UCSD-AML1 (cell line): ENCODE measurements at regions not wholly inside any gene's neighbourhood (a gene's known extent, or its start where the extent isn't known, plus 50 kb on each side); places are given as distances from the start of the nearest gene placed in this dataset.

Experiments used
- DNase-seq: peaks from one replicate; lab custom pipeline; 2025; ENCODE audit not compliant: unreplicated experiment; lab: John Stamatoyannopoulos, UW

DNA sequence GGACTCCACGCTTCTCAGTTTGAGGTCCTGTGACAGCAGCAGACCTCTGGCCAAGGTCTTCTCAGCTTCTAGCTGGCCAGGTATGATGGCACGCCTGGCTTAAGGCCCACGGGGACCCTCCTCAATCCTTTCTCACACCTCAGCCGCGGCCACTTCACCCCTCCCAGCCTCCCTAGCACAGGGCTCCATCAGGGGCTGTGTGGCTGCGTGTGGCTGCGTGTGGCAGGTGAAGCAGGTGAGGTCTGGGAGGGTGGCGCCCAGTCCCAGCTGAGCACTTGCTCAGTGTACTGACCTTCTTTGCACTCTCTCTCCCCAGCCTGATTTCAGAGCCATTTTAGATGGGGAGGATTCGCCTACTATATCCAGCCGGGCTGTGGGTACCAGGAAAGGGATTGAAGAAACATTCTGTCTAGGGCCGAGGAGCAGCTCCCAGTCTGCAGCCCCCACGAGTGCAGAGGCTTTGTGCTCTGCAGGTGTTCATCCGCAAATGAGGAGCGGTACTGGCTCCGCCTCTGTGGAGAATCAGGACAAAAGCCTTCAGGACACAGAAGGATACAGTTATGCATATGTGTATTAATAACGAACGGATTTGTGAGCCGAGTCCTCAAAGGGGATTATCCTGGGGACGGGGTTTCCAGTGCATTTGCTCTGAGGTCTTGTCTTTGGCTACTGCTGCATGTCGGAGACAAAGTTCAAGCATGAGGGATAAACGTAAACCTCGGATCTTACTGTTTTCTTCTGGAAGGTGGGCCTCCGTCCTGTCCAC is 236.9 kb upstream of the RAB6C start:
- DNase-seq: no peak

- no peak for DNase-seq
These were observed 235.3 kb upstream of the RAB6C start for GRCh38 chr2:129744141-129744540.

DNA sequence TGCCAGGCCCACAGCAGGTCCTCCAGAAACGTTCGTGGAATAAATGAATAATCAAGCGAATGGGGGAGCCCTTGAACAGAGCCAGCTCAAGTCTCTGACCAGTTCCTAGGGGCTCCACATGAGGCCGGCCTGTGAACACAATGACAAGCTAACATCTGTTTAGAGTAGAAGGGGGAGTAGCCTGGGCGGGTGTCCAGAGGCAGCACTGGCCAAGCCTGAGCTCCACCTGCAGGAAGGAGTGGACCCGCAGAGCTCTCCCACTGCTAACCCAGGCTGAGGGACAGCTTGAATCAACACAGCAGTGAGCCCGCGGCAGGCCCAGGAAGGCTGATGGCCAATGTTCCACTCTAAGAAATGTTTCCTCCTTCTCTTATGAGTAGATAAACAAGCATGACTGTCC is 234.8 kb upstream of the RAB6C start:
- no peak for DNase-seq

GRCh38 chr2:129747500-129748125 is 231.9 kb upstream of the RAB6C start:
- no peak for DNase-seq

GRCh38 chr2:129748250-129748649 is 231.2 kb upstream of the RAB6C start:
- no peak for DNase-seq

- no peak for DNase-seq
These were observed 230.8 kb upstream of the RAB6C start for GRCh38 chr2:129748653-129749052.

GRCh38 chr2:129751409-129751808 is 228.1 kb upstream of the RAB6C start:
- DNase-seq: no peak

- no peak for DNase-seq
These were observed 227.3 kb upstream of the RAB6C start for GRCh38 chr2:129752176-129752575.

DNA sequence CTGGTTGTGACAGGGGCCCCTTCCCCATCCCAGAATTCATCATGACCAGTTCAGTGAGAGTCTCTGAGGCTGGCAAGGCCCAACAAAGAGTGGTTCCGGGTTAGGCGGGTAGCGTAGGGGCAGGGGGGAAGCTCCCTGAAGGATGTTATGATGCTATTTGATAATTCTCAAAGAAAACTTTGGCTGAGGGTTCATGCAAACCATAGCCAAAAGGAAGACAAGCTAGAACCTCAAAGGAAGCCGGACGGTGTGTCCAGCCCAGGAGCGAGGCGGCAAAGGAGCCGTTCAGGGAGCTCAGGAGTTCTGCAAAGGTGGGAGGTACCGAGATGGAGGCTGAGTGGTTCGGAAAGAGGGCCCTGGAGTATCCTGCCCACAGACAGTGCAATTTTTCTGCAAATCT is 226.8 kb upstream of the RAB6C start:
- no peak for DNase-seq

DNA sequence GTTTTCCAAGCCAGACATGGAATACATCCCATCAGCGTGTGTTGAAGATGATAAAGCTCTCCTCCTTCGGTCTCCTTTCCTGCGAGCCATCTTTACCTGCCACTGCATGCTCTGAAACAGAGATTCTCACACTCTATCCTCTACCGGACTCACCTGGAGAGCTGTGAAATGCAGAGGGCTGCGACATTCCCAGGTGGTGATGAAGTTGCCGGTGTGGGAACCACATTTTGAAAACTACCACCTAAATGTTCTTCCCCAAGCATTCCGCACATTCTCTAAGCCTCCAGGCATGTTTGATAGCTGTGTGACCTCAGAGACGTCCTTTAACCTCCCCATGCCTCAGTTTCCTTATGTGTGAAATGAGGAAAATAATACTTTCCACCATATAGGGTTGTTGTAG is 226.2 kb upstream of the RAB6C start:
- no peak for DNase-seq

DNA sequence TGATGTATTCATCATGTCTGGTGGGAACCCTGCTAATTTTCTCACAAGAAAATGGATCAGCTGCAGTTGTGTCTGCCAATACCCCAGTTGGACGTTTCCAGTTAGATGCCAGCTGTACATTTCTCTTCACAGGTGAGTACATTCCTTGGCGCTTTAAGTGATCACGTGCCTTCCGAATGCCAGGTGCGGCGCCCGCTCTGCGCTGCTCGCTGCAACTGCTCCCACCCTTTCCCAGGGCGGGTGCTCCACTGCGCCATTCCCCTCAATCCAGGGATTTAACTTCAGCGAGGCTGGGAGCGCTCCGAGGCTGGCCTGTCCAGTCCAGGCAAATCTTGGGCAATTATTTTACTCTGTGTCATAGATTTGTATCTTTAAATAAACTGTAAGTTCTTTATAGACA is 225.0 kb upstream of the RAB6C start:
- no peak for DNase-seq

- DNase-seq: no peak
These were observed 224.6 kb upstream of the RAB6C start for GRCh38 chr2:129754831-129755230.

- DNase-seq: no peak
These were observed 223.7 kb upstream of the RAB6C start for GRCh38 chr2:129755786-129756185.

GRCh38 chr2:129756276-129756675 is 223.2 kb upstream of the RAB6C start:
- no peak for DNase-seq

DNA sequence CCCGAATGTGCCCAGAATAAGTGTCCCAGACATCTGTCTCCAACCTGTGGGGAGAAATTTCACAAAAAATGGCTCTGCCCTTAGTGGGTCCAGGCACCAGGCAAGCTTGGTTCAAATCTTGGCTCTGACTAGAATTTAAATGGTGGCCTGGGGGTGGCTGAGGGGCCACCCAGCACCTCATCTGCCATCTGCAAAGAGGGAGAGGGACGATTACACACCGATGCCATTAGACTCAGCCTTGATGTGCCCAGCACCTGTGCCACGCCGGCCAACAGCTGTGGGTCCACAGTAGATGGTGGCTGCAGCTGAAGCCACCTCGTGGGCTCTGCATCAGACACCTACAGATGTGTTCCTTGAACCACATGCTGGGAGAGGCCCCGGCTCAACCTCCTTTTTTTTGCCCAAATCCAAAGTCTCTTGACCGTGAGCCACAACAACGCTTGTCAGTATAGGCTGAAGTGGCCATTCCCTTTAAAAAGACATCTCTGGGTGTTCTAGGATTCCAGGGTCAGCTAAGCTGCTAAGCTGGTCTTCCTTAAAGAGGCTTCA is 222.0 kb upstream of the RAB6C start:
- DNase-seq: no peak

DNA sequence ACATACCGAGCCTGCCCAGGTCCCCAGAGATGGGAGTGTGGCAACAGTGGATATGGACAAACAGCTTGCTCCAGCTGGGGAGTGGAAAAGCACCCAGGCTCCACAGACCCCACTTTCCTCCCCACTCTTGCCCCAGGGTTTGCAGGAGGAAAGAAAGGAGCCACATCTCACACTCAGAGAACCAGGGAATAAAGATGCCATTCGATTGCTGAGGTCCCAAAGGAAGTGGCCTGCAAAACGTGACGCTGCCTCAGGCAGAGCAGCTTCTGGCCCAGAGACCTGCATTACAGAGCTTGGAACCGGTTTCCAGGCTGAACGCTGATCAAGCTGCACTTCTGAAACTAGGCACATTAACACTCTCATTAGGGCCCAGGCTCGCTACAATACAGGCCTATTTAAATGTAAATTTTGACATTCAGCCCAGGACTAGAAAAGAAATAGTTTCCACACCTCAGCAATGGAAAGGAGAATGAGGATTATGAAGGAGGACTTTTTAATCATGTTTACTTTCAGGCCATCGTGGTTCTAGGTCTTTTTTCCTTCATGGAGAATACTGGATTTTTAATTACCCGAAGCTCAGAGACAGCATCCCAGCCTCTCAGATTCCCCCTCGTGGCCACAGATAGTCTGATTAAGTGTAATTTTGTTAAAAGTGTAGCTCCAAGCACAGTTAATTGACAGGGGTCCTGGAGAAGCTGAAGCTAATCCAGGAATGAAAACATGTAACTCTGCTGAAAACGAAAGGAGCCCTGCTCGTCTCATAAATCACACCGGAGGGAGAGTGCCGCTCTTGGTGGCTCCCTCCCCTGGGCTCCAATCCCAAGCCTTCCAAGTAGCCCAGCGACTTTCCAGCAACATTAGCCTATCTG is 221.3 kb upstream of the RAB6C start:
- no peak for DNase-seq

DNA sequence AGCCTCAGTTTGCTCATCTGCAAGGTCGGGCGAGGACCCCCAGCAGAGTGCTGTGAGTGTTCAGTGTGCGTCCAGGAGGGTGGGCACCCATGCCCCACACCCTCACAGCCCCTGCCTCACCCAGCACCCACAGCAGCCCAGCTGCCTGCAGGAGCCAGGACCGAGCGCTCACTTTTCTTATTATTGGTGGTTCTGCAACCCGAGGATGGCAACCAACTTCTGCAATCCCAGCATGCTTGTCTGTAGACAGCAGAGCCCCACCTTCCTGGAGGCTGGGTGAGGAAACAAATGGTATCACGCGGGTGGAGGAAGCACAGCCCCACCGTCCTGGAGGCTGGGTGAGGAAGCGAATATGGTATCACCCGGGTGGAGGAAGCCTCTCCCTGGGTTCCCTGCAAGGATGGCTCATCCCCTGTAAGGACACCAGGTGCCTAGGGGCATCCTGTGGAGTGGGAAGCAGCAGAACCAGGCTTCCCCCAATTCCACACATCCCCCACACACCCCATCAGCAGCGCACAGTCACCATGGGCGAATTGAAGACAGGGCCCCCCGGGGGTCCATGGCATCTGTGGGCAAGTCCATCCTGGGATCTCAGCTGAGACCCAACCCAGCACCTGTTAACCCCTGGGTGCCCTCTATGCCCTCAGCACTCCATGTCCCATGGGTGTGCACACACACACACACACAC is 220.5 kb upstream of the RAB6C start:
- DNase-seq: no peak

DNA sequence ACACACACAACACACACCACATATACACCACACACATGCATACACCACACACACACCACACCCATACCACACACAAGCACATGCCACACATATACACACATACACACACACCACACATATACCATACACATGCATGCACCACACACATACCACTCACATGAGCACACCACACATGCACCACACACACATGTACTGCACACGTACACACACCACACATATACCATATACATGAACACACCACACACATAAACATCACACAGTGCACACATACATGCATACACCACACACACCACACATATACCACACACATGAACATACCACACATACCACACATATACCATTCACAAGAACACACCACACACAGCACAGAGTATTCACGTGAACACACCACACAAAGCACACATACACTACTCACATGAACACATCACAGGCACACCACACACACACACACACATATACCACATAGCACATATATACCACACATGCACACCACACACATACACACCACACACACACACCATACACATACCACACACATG is 219.9 kb upstream of the RAB6C start:
- no peak for DNase-seq

DNA sequence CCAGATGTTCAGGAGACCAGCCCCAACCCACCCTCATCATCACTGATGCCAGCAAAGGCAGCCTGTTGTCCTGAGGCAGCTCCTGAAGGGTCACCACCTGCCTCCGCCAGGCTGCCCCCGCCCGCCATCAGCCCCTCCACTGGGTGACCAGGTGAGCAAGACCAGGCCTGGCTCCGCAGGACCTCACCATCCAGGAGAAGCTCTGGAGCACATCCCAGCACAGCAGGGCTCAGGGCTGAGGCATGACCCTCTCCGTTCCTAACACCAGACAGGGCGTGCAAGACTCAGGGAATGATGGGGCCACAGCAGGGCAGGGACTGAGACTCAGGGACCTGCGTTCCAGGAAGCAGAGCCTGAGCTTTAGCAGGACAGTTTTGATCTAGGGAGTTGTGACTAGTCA is 218.8 kb upstream of the RAB6C start:
- DNase-seq: no peak

DNA sequence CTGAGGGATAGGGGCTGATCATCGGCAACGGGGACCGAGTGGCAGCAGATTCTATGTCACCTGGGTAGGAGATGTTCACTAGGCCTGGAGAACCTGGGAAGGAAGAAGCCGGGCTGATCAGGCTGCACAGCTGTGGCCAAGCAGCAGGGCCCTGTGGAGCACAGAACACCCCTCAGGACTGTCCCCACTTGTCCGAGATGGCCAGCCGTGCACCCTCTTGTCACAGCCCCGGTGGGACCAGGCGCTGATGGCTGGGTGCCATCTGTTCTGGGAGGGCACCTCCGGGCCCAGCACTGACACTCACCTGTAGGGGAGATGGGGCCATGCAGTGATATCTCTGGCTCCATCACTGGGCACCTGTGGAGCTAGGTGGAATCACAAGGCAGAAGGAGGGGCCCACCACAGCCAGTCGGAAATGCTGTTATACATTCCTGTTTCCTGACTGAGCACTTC is 217.9 kb upstream of the RAB6C start:
- DNase-seq: no peak
